DND-41 (cell line): ENCODE measurements at regions not wholly inside any gene's neighbourhood (a gene's known extent, or its start where the extent isn't known, plus 50 kb on each side); places are given as distances from the start of the nearest gene placed in this dataset.

Source experiments
- CTCF ChIP-seq: IDR thresholded peaks from 2 replicates; pipeline ENCODE4 v1.5.1; 2012; ENCODE audit warnings: borderline replicate concordance, low read length, moderate library complexity, mild to moderate bottlenecking; ENCODE audit not compliant: poor library complexity, severe bottlenecking; ENCODE audit errors: extremely low read depth
- EZH2 ChIP-seq: IDR thresholded peaks from 3 replicates; pipeline ENCODE4 v1.6.1; 2012; ENCODE audit warnings: borderline replicate concordance, low read depth, mild to moderate bottlenecking, moderate library complexity, low read length, inconsistent platforms; ENCODE audit not compliant: severe bottlenecking

GRCh38 chr4:44928785-44929184 lies 202.4 kb upstream of the GNPDA2 start:
- no peak for TF ChIP-seq CTCF
- TF ChIP-seq EZH2, result no peak
